Activated naive CD8-positive, alpha-beta T cell treated with anti-CD3 and anti-CD28 coated beads for 36 hours (primary cell): ENCODE measurements at regions not wholly inside any gene's neighbourhood (a gene's known extent, or its start where the extent isn't known, plus 50 kb on each side); places are given as distances from the start of the nearest gene placed in this dataset.
"Not testable (repeated sequence)": the region's sequence is repeated elsewhere in the genome, so short reads cannot be mapped to it uniquely, and the experiment has no call there.

Source experiments
- DNase-seq: peaks from one replicate; pipeline ENCODE4 v3.0.0; 2021
- H3K27ac Mint-ChIP-seq: one replicate; pipeline ENCODE4 v1.8.0; 2022; ENCODE audit warnings: mild to moderate bottlenecking, moderate library complexity, mixed read lengths
- H3K27me3 Mint-ChIP-seq: one replicate; pipeline ENCODE4 v1.8.0; 2022; ENCODE audit warnings: mild to moderate bottlenecking, mixed read lengths
- H3K36me3 Mint-ChIP-seq: one replicate; pipeline ENCODE4 v1.8.0; 2021; ENCODE audit warnings: mild to moderate bottlenecking, mixed read lengths
- H3K4me1 Mint-ChIP-seq: one replicate; pipeline ENCODE4 v1.8.0; 2021; ENCODE audit warnings: mixed read lengths
- H3K4me3 Mint-ChIP-seq: one replicate; pipeline ENCODE4 v1.8.0; 2022; ENCODE audit warnings: mild to moderate bottlenecking, moderate library complexity, mixed read lengths
- H3K9me3 Mint-ChIP-seq: one replicate; pipeline ENCODE4 v1.8.0; 2022; ENCODE audit warnings: mixed read lengths

GRCh38 chr19:34871911-34872310 lies 54.8 kb upstream of the ZNF30 start:
- not testable (repeated sequence) for H3K27me3 Mint-ChIP-seq, H3K27ac Mint-ChIP-seq, DNase-seq, H3K36me3 Mint-ChIP-seq, H3K4me1 Mint-ChIP-seq, H3K4me3 Mint-ChIP-seq, H3K9me3 Mint-ChIP-seq

- peaks cover 4% of the 10 kb centered on the region for H3K9me3 Mint-ChIP-seq
- no peak overlapping the region for H3K4me3 Mint-ChIP-seq
- no peak overlapping the region for H3K27ac Mint-ChIP-seq
- DNase-seq, result no peak
- H3K36me3 Mint-ChIP-seq, result no peaks in the 10 kb centered on the region
- no peaks in the 10 kb centered on the region for H3K27me3 Mint-ChIP-seq
- no peaks in the 10 kb centered on the region for H3K4me1 Mint-ChIP-seq
These were observed 59.1 kb upstream of the ZNF30 start for GRCh38 chr19:34867631-34868030.

GRCh38 chr19:34865225-34865624 lies 61.5 kb upstream of the ZNF30 start:
- H3K4me3 Mint-ChIP-seq, H3K36me3 Mint-ChIP-seq, H3K27ac Mint-ChIP-seq, H3K27me3 Mint-ChIP-seq, DNase-seq, H3K4me1 Mint-ChIP-seq, H3K9me3 Mint-ChIP-seq: not testable (repeated sequence)

GRCh38 chr19:34859823-34860736 lies 66.6 kb upstream of the ZNF30 start:
- peak; percentile 2 for DNase-seq

GRCh38 chr19:34859325-34859724 lies 67.4 kb upstream of the ZNF30 start:
- not testable (repeated sequence) for H3K27me3 Mint-ChIP-seq, H3K9me3 Mint-ChIP-seq, DNase-seq
- Mint-ChIP-seq H3K36me3 (peaks cover 14% of the 10 kb centered on the region), H3K4me3 (peak overlapping the region; percentile 94), H3K4me1 (peaks cover 43% of the 10 kb centered on the region), H3K27ac (peak overlapping the region; percentile 46)

More at GRCh38 chr19:34859823-34860736, 66.6 kb upstream of the ZNF30 start:
- H3K27me3 Mint-ChIP-seq, H3K9me3 Mint-ChIP-seq: not testable (repeated sequence)
- Mint-ChIP-seq H3K36me3 (peaks cover 14% of the 10 kb centered on the region), H3K4me1 (peaks cover 41% of the 10 kb centered on the region), H3K4me3 (peak overlapping the region; percentile 94), H3K27ac (peak overlapping the region; percentile 88)

- DNase-seq, result no peak
- Mint-ChIP-seq H3K4me1 (peaks cover 64% of the 10 kb centered on the region), H3K4me3 (no peak overlapping the region), H3K27me3 (no peaks in the 10 kb centered on the region), H3K27ac (no peak overlapping the region), H3K36me3 (peaks cover 14% of the 10 kb centered on the region), H3K9me3 (peaks cover 7% of the 10 kb centered on the region)
These were observed 70.7 kb upstream of the ZNF30 start for GRCh38 chr19:34856052-34856451.

- Mint-ChIP-seq H3K4me3 (no peak overlapping the region), H3K4me1 (peaks cover 49% of the 10 kb centered on the region)
These were observed 73.3 kb upstream of the ZNF30 start for GRCh38 chr19:34853369-34853768.

GRCh38 chr19:34852669-34853068 lies 74.0 kb upstream of the ZNF30 start:
- Mint-ChIP-seq H3K27me3 (no peaks in the 10 kb centered on the region), H3K4me3 (no peak overlapping the region), H3K4me1 (peaks cover 43% of the 10 kb centered on the region), H3K27ac (peak overlapping the region; percentile 7), H3K36me3 (peaks cover 16% of the 10 kb centered on the region), H3K9me3 (peaks cover 7% of the 10 kb centered on the region)
- DNase-seq, result no peak

More at GRCh38 chr19:34853369-34853768, 73.3 kb upstream of the ZNF30 start:
- peaks cover 7% of the 10 kb centered on the region for H3K9me3 Mint-ChIP-seq
- H3K27me3 Mint-ChIP-seq, result no peaks in the 10 kb centered on the region
- H3K36me3 Mint-ChIP-seq, result peaks cover 16% of the 10 kb centered on the region
- no peak overlapping the region for H3K27ac Mint-ChIP-seq
- DNase-seq, result no peak

- Mint-ChIP-seq H3K4me1 (peaks cover 32% of the 10 kb centered on the region), H3K9me3 (peaks cover under 1% of the 10 kb centered on the region), H3K27me3 (no peaks in the 10 kb centered on the region), H3K4me3 (no peak overlapping the region), H3K36me3 (peaks cover 12% of the 10 kb centered on the region), H3K27ac (no peak overlapping the region)
- no peak for DNase-seq
These were observed 75.4 kb upstream of the ZNF30 start for GRCh38 chr19:34851277-34851804.

GRCh38 chr19:34847393-34847792 lies 74.4 kb upstream of the ZNF599 start:
- DNase-seq, result no peak
- no peak overlapping the region for H3K4me3 Mint-ChIP-seq
- no peaks in the 10 kb centered on the region for H3K9me3 Mint-ChIP-seq
- H3K4me1 Mint-ChIP-seq, result peaks cover 10% of the 10 kb centered on the region
- no peaks in the 10 kb centered on the region for H3K27me3 Mint-ChIP-seq
- peaks cover 9% of the 10 kb centered on the region for H3K36me3 Mint-ChIP-seq
- H3K27ac Mint-ChIP-seq, result no peak overlapping the region

- H3K27ac Mint-ChIP-seq, result no peak overlapping the region
- peaks cover 9% of the 10 kb centered on the region for H3K36me3 Mint-ChIP-seq
- no peaks in the 10 kb centered on the region for H3K9me3 Mint-ChIP-seq
- H3K27me3 Mint-ChIP-seq, result no peaks in the 10 kb centered on the region
- no peak overlapping the region for H3K4me3 Mint-ChIP-seq
- no peak for DNase-seq
- H3K4me1 Mint-ChIP-seq, result peaks cover 2% of the 10 kb centered on the region
These were observed 71.3 kb upstream of the ZNF599 start for GRCh38 chr19:34844277-34844676.

GRCh38 chr19:34841780-34842179 lies 68.8 kb upstream of the ZNF599 start:
- DNase-seq, result no peak
- Mint-ChIP-seq H3K9me3 (no peaks in the 10 kb centered on the region), H3K4me3 (no peak overlapping the region), H3K27ac (no peak overlapping the region), H3K4me1 (peaks cover 16% of the 10 kb centered on the region), H3K27me3 (peaks cover 3% of the 10 kb centered on the region), H3K36me3 (peaks cover 2% of the 10 kb centered on the region)

GRCh38 chr19:34838753-34839431 lies 65.9 kb upstream of the ZNF599 start:
- H3K27ac Mint-ChIP-seq, result no peak overlapping the region
- peaks cover 16% of the 10 kb centered on the region for H3K4me1 Mint-ChIP-seq
- no peaks in the 10 kb centered on the region for H3K9me3 Mint-ChIP-seq
- no peaks in the 10 kb centered on the region for H3K36me3 Mint-ChIP-seq
- DNase-seq, result peak; percentile 45
- H3K4me3 Mint-ChIP-seq, result peak overlapping the region; percentile 62
- peaks cover 3% of the 10 kb centered on the region for H3K27me3 Mint-ChIP-seq

- H3K4me1 Mint-ChIP-seq, result peaks cover 16% of the 10 kb centered on the region
- DNase-seq, result no peak
- H3K4me3 Mint-ChIP-seq, result peak overlapping the region; percentile 62
- H3K27ac Mint-ChIP-seq, result no peak overlapping the region
- H3K36me3 Mint-ChIP-seq, result no peaks in the 10 kb centered on the region
- no peaks in the 10 kb centered on the region for H3K9me3 Mint-ChIP-seq
- H3K27me3 Mint-ChIP-seq, result peaks cover 3% of the 10 kb centered on the region
These were observed 65.2 kb upstream of the ZNF599 start for GRCh38 chr19:34838248-34838647.

GRCh38 chr19:34837262-34837661 lies 64.2 kb upstream of the ZNF599 start:
- no peak overlapping the region for H3K4me3 Mint-ChIP-seq
- no peaks in the 10 kb centered on the region for H3K36me3 Mint-ChIP-seq
- no peak for DNase-seq
- peaks cover 14% of the 10 kb centered on the region for H3K4me1 Mint-ChIP-seq
- H3K9me3 Mint-ChIP-seq, result no peaks in the 10 kb centered on the region
- peak overlapping the region; percentile 62 for H3K27ac Mint-ChIP-seq
- H3K27me3 Mint-ChIP-seq, result peaks cover 3% of the 10 kb centered on the region
